Suprapubic skin (tissue), 4 donors: ENCODE measurements at regions not wholly inside any gene's neighbourhood (a gene's known extent, or its start where the extent isn't known, plus 50 kb on each side); places are given as distances from the start of the nearest gene placed in this dataset.

Source experiments
- CTCF ChIP-seq, 2 donors: fragments of 200-600 bp in 1 of 2; fragments of 450-650 bp in 1 of 2; sonication (generic) in 1 of 2; IDR thresholded peaks; one replicate each; pipeline ENCODE4 v1.5.1; 2016 to 2019; ENCODE audit warnings: antibody characterized with exemption in 2 of 2, mild to moderate bottlenecking in 1 of 2, moderate library complexity in 1 of 2
- EP300 ChIP-seq: sonication (generic); formaldehyde crosslinking; IDR thresholded peaks from one replicate; pipeline ENCODE4 v1.6.1; 2017; ENCODE audit warnings: antibody characterized with exemption
- POLR2A ChIP-seq, 2 donors: fragments of 450-650 bp; IDR thresholded peaks; one replicate each; pipeline ENCODE4 v1.6.1; 2017; ENCODE audit warnings: antibody characterized with exemption in 2 of 2, mild to moderate bottlenecking in 2 of 2, moderate library complexity in 2 of 2
- POLR2AphosphoS5 ChIP-seq, 3 donors: sonication (generic); formaldehyde crosslinking; IDR thresholded peaks; one replicate each; pipeline ENCODE4 v1.6.1; 2017; ENCODE audit warnings: antibody characterized with exemption in 3 of 3

- no peak for TF ChIP-seq CTCF (IDR thresholded peaks at IDR 0.05)
- no peak for TF ChIP-seq POLR2A (IDR thresholded peaks at IDR 0.05)
- no peak for TF ChIP-seq POLR2AphosphoS5 (IDR thresholded peaks at IDR 0.05)
- no peak for TF ChIP-seq EP300
Observed at GRCh38 chr4:8786166-8786565, 85.5 kb downstream of the HMX1 start.
